Cardiac muscle cell (in vitro differentiated cells and primary cell): ENCODE measurements at regions not wholly inside any gene's neighbourhood (a gene's known extent, or its start where the extent isn't known, plus 50 kb on each side); places are given as distances from the start of the nearest gene placed in this dataset.

Experiments
- DNase-seq, 2 donors: peaks; one replicate each; pipeline versions ENCODE4 v3.0.0 to v3.0.0-alpha.2; 2010 to 2017; ENCODE audit warnings: low read depth in 1 of 2, low spot score in 1 of 2
- H3K27ac ChIP-seq: fragments of 200-600 bp; sonication (generic); 2 replicates; pipeline ENCODE4 v1.5.1; 2016
- H3K27me3 ChIP-seq: fragments of 200-600 bp; sonication (generic); 2 replicates; pipeline ENCODE4 v1.6.0; 2016; ENCODE audit warnings: control low read depth
- H3K36me3 ChIP-seq: fragments of 200-600 bp; sonication (generic); 2 replicates; pipeline ENCODE4 v1.5.1; 2016; ENCODE audit warnings: control low read depth
- H3K4me1 ChIP-seq: fragments of 200-600 bp; sonication (generic); 2 replicates; pipeline ENCODE4 v1.8.1; 2017; ENCODE audit warnings: low read depth, mild to moderate bottlenecking, mixed run types
- H3K4me3 ChIP-seq: fragments of 200-600 bp; sonication (generic); 2 replicates; pipeline ENCODE4 v1.5.1; 2016; ENCODE audit warnings: mild to moderate bottlenecking
- H3K9me3 ChIP-seq: fragments of 200-600 bp; sonication (generic); 2 replicates; pipeline ENCODE4 v1.5.1; 2017; ENCODE audit warnings: low read depth, mild to moderate bottlenecking, control low read depth
- TF ChIP-seq, protein P1 (sequence below): IDR thresholded peaks from 2 replicates; pipeline ENCODE4 v1.5.1; 2012; ENCODE audit warnings: low read depth, mild to moderate bottlenecking, low read length

DNA sequence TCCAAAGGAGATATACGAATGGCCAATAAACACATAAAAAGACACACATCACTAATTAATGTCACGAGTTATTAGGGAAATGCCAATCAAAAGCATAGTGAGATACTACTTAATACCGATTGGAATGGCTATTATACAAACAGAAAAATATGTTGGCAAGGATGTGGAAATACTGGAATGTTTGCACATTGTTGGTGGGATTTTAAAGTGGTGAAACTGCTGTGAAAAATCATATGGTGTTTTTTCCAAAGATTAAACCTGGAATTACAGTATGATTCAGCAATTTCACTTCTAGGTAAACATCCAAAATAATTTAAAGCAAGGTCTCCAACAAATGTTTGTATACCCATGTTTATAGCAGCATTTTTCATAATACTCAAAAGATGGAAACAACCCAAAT lies 765.5 kb downstream of the VGLL3 start:
- no peaks in the 10 kb centered on the region for H3K4me1 ChIP-seq
- H3K36me3 ChIP-seq = no peaks in the 10 kb centered on the region
- H3K27ac ChIP-seq = no peak overlapping the region
- TF ChIP-seq, protein P1, sequence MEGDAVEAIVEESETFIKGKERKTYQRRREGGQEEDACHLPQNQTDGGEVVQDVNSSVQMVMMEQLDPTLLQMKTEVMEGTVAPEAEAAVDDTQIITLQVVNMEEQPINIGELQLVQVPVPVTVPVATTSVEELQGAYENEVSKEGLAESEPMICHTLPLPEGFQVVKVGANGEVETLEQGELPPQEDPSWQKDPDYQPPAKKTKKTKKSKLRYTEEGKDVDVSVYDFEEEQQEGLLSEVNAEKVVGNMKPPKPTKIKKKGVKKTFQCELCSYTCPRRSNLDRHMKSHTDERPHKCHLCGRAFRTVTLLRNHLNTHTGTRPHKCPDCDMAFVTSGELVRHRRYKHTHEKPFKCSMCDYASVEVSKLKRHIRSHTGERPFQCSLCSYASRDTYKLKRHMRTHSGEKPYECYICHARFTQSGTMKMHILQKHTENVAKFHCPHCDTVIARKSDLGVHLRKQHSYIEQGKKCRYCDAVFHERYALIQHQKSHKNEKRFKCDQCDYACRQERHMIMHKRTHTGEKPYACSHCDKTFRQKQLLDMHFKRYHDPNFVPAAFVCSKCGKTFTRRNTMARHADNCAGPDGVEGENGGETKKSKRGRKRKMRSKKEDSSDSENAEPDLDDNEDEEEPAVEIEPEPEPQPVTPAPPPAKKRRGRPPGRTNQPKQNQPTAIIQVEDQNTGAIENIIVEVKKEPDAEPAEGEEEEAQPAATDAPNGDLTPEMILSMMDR = no peak
- H3K9me3 ChIP-seq = no peaks in the 10 kb centered on the region
- no peak for DNase-seq
- H3K4me3 ChIP-seq = no peak overlapping the region
- no peaks in the 10 kb centered on the region for H3K27me3 ChIP-seq

DNA sequence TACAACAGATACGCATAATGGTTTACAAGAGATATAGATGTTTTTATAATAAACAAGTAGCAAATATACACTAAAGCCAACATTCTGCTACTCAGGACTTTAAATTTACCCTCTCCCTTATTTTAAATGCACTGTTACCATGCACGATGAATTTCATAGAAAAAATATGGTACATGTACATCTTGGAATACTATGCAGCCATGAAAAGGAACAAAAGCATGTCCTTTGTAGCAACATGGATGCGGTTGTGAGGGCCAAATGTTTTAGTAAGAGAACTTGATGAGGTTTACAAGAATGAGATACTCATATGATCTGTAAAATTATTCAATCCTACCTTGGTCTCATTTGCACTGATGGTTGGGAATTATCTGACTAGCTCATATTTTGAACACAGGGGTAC lies 769.3 kb downstream of the VGLL3 start:
- Histone ChIP-seq H3K9me3 (no peaks in the 10 kb centered on the region), H3K4me1 (no peaks in the 10 kb centered on the region), H3K27me3 (no peaks in the 10 kb centered on the region), H3K4me3 (no peak overlapping the region), H3K36me3 (no peaks in the 10 kb centered on the region), H3K27ac (no peak overlapping the region)
- TF ChIP-seq, protein P1 = no peak
- DNase-seq = no peak

DNA sequence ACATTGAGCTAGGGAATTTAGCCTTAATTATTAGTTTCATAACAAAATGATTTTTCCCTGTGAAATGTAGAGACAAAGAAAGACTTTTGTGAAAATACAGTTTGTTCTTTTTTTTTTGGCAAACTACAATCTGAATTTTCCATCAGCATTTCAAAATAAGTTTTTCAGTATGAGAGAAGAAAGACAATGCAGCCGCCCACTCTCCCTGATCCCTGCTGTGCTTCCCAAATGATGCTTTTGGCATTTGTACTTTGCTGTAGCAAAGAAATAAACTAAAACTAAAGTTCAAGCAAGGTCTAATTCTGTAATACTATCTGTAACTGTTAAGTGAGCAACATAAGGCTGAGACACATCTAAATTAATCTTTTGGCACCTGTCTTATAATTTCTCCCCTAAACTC lies 782.2 kb downstream of the VGLL3 start:
- no peaks in the 10 kb centered on the region for H3K27me3 ChIP-seq
- no peaks in the 10 kb centered on the region for H3K36me3 ChIP-seq
- H3K27ac ChIP-seq = no peak overlapping the region
- TF ChIP-seq, protein P1 = no peak
- no peak for DNase-seq
- no peaks in the 10 kb centered on the region for H3K4me1 ChIP-seq
- no peaks in the 10 kb centered on the region for H3K9me3 ChIP-seq
- no peak overlapping the region for H3K4me3 ChIP-seq

DNA sequence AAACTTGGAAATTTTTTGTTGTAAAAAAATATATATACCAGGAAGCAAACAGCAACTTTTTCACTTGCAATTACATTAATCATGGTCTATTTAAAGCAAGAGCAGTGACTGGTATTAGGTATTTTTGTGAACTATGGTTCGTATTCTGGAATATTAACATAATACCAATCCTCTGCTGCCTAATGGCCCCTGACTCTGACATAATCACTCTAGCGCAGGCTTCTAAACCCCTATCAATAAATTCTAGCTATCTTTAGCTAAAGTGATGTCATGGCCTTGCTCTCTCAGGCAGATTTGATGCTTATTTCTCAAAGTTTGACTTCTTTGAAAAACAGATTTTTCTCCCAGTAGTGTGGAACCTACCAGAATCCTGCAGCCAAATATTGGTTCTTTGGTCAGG lies 808.3 kb downstream of the VGLL3 start:
- Histone ChIP-seq H3K4me1 (no peaks in the 10 kb centered on the region), H3K4me3 (no peak overlapping the region), H3K27ac (no peak overlapping the region), H3K36me3 (no peaks in the 10 kb centered on the region), H3K27me3 (no peaks in the 10 kb centered on the region), H3K9me3 (no peaks in the 10 kb centered on the region)
- no peak for DNase-seq
- TF ChIP-seq, protein P1 = no peak

DNA sequence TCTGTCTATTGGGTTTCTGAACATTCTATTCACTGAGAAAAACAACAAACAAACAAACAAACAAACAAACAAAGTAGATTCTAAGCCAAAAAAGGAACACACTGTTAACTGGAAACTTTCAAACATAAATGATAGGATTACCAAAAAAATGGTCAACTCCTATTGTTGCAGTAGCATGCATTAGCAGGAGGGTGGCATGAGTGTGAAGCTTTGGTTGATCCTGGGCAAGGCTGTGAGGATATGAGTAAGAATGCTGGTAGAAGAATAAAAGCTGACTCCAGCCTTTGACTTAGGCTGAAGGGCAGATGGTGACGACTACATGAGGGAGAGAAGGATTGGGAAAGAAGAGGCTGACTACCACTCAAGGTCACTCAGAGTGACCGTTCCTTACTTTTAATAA lies 810.3 kb downstream of the VGLL3 start:
- TF ChIP-seq, protein P1 = no peak
- DNase-seq = peak in 1 of 2 donors; percentile 25
- no peak overlapping the region for H3K27ac ChIP-seq
- H3K4me3 ChIP-seq = no peak overlapping the region
- no peaks in the 10 kb centered on the region for H3K36me3 ChIP-seq
- no peaks in the 10 kb centered on the region for H3K9me3 ChIP-seq
- H3K27me3 ChIP-seq = no peaks in the 10 kb centered on the region
- no peaks in the 10 kb centered on the region for H3K4me1 ChIP-seq

DNA sequence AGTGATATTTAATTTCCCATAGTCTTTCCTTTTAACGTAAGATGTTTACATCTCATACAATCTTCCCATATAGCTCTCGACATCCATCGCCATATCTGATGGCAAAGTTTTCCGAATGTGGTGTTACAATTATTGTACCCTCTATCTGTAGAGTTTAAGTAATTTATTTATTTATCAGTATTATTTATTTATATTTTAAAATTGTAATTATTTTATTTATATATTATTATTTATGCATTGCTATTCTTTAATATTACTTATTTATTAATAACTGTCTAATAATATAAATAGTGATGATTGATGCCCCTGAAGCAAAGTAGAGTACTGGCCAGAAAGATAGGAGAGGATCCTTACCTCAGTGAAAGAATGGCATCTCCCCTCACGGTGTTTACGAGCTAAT lies 812.9 kb downstream of the VGLL3 start:
- no peak overlapping the region for H3K27ac ChIP-seq
- TF ChIP-seq, protein P1 = no peak
- H3K4me3 ChIP-seq = no peak overlapping the region
- no peaks in the 10 kb centered on the region for H3K36me3 ChIP-seq
- no peaks in the 10 kb centered on the region for H3K27me3 ChIP-seq
- H3K4me1 ChIP-seq = no peaks in the 10 kb centered on the region
- DNase-seq = no peak
- no peaks in the 10 kb centered on the region for H3K9me3 ChIP-seq
